HFFc6 (cell line): ENCODE measurements at regions not wholly inside any gene's neighbourhood (a gene's known extent, or its start where the extent isn't known, plus 50 kb on each side); places are given as distances from the start of the nearest gene placed in this dataset.

Source experiments
- DNase-seq: peaks from one replicate; pipeline ENCODE4 v3.0.0-alpha.2; 2018
- H3K27ac Mint-ChIP-seq: 2 replicates; pipeline ENCODE4 v1.8.0; 2020; ENCODE audit warnings: mild to moderate bottlenecking, mixed read lengths
- H3K27me3 Mint-ChIP-seq: 2 replicates; pipeline ENCODE4 v1.8.0; 2021; ENCODE audit warnings: mild to moderate bottlenecking, moderate library complexity, mixed read lengths; ENCODE audit not compliant: insufficient read depth
- H3K36me3 Mint-ChIP-seq: 2 replicates; pipeline ENCODE4 v1.8.0; 2021; ENCODE audit warnings: low read depth, mixed read lengths
- H3K4me1 Mint-ChIP-seq: 2 replicates; pipeline ENCODE4 v1.8.0; 2020; ENCODE audit warnings: low read depth, mixed read lengths
- H3K4me3 Mint-ChIP-seq: 2 replicates; pipeline ENCODE4 v1.8.0; 2020; ENCODE audit warnings: mild to moderate bottlenecking, moderate library complexity, mixed read lengths
- H3K9me3 Mint-ChIP-seq: 2 replicates; pipeline ENCODE4 v1.8.0; 2020; ENCODE audit warnings: mild to moderate bottlenecking, mixed read lengths
- TF ChIP-seq, protein P1 (sequence below): fragments of 200-600 bp; sonication (generic); IDR thresholded peaks from 2 replicates; pipeline ENCODE4 v1.5.0; 2021; ENCODE audit warnings: antibody characterized with exemption, mild to moderate bottlenecking

DNA sequence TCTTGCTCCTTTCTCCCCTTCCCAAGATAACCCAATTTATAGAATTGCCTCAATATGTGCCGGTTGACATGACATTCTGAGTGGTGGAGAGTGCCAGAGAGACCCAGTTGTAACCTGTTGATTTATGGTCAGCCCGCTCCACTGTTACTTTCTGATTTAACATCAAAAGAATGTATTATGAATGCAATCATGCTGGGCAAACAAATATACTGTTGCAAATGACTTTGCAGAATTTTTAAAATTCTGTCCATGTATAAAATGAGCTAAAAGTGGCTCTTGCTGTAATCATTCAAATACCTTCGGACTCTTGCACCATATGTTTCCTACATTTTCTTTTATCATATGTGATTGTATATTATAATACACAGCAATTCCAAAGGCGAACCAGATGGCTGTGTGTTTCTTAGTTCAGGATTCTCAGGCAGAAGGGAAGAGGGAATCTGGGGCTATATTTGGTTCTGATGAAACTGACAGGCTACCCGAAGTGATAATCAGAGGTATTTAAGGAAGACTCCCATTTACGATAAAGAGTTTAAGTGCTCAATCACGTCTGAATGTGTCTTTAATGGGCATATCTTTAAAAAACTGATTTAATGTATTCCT, 131.7 kb downstream of the CLCN4 start:
- Mint-ChIP-seq H3K4me1 (peaks cover 7% of the 10 kb centered on the region), H3K36me3 (no peaks in the 10 kb centered on the region), H3K9me3 (no peaks in the 10 kb centered on the region), H3K27ac (no peak overlapping the region), H3K4me3 (no peak overlapping the region), H3K27me3 (peaks cover 12% of the 10 kb centered on the region)
- DNase-seq = no peak
- TF ChIP-seq, protein P1, sequence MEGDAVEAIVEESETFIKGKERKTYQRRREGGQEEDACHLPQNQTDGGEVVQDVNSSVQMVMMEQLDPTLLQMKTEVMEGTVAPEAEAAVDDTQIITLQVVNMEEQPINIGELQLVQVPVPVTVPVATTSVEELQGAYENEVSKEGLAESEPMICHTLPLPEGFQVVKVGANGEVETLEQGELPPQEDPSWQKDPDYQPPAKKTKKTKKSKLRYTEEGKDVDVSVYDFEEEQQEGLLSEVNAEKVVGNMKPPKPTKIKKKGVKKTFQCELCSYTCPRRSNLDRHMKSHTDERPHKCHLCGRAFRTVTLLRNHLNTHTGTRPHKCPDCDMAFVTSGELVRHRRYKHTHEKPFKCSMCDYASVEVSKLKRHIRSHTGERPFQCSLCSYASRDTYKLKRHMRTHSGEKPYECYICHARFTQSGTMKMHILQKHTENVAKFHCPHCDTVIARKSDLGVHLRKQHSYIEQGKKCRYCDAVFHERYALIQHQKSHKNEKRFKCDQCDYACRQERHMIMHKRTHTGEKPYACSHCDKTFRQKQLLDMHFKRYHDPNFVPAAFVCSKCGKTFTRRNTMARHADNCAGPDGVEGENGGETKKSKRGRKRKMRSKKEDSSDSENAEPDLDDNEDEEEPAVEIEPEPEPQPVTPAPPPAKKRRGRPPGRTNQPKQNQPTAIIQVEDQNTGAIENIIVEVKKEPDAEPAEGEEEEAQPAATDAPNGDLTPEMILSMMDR = no peak

DNA sequence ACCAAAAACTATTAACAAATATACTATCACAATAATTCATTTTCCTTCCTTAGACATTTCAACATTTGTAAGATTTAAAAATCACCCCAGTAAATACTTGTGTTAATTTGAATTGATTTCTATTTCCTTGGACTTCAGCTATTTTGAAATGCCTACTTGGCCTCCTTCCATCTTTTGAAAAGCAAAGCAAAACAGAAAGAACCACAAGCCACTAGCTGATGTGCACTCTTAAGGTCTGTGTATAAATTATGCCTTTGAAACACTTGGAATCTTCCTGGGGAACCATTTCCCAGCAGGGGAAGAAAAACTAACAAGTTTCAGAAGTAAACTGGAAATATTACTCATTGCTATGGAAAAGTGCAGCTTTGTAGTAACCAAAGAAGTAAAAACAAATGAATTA, 139.8 kb downstream of the CLCN4 start:
- Mint-ChIP-seq H3K36me3 (no peaks in the 10 kb centered on the region), H3K27ac (no peak overlapping the region), H3K4me3 (no peak overlapping the region), H3K4me1 (no peaks in the 10 kb centered on the region), H3K9me3 (no peaks in the 10 kb centered on the region; the same call in 1 of the 2 replicates), H3K27me3 (peaks cover 3% of the 10 kb centered on the region; the same call in 1 of the 2 replicates)
- TF ChIP-seq, protein P1 = no peak
- DNase-seq = peak; percentile 0

DNA sequence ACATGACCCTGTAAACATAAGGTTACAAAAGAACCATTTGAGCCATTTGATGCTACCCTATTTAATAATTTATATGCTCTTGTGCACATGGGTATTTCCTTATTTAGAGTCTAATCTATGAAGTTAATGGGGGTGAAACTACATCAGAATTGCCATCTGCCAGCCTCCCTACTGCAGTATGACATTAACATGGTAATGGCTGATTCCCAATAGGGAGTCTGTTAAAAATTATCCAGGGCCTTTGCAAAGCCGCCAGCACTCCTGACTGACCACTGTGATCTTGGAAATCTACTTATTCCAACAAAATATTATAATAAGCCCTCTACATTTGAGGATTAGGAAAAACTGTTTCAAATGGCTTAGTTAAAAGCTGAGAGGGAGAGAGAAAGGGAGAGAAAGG, 153.7 kb downstream of the CLCN4 start:
- Mint-ChIP-seq H3K27ac (no peak overlapping the region), H3K9me3 (no peaks in the 10 kb centered on the region), H3K4me3 (no peak overlapping the region), H3K27me3 (peaks cover 2% of the 10 kb centered on the region), H3K4me1 (no peaks in the 10 kb centered on the region), H3K36me3 (no peaks in the 10 kb centered on the region)
- no peak for DNase-seq
- TF ChIP-seq, protein P1 = no peak

DNA sequence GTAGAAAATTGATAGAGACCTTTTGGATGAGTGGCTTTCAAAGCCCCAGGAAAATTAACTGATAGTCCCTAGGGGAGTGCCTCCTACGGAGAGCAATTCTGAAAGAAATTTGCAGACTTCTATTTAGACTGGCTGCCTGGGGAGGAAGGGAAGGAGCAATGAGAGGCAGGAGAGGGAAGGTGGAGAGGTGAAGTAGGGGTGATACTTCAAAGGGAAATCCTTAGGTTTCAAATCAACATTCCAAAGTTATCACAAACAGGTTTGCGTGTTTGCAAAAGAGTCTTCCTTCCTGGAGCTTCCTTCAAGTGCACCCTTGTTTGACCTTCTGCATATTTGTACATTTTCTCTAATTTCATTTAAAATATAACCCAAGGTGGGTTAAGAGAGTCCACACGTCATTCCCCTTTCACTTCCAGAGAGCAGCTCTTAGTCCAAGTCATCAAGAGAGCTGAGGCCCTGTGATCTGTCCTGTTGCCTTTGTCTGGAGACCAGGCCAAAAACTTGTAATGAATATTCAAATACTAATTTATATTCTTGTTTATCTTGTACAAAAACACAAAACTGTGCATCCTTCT, 157.8 kb downstream of the CLCN4 start:
- TF ChIP-seq, protein P1 = no peak
- Mint-ChIP-seq H3K9me3 (no peaks in the 10 kb centered on the region), H3K4me1 (no peaks in the 10 kb centered on the region), H3K27ac (no peak overlapping the region), H3K27me3 (peaks cover 2% of the 10 kb centered on the region), H3K36me3 (no peaks in the 10 kb centered on the region), H3K4me3 (no peak overlapping the region)
- DNase-seq = no peak

DNA sequence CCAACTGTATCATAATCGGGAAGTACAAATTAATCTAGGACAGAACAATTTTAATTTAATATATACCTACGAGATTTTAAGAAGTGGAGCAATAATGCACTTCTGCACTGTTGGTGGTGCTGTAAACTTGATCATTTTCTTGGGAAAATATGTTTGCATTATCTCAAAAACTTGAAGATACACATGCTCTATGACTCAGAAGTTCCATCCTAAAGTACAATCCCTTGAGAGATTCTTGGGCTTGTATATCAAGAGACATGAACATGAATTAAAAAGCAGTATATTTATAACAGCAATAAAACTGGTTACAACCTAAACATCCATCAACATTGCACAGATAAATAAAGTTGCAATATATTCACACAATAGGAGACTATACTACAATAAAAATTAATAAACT, 168.8 kb downstream of the CLCN4 start:
- TF ChIP-seq, protein P1 = no peak
- H3K4me3 Mint-ChIP-seq = no peak overlapping the region
- no peaks in the 10 kb centered on the region for H3K9me3 Mint-ChIP-seq
- no peak overlapping the region for H3K27ac Mint-ChIP-seq
- peaks cover 9% of the 10 kb centered on the region; the same call in 1 of the 2 replicates for H3K4me1 Mint-ChIP-seq
- no peak for DNase-seq
- H3K36me3 Mint-ChIP-seq = no peaks in the 10 kb centered on the region
- peaks cover 2% of the 10 kb centered on the region for H3K27me3 Mint-ChIP-seq
